NOMO-1 treated with DMSO at 0.1 percent for 48 hours (cell line): ENCODE measurements at regions not wholly inside any gene's neighbourhood (a gene's known extent, or its start where the extent isn't known, plus 50 kb on each side); places are given as distances from the start of the nearest gene placed in this dataset.

Experiments used
- DNase-seq: peaks from one replicate; lab custom pipeline; 2025; ENCODE audit not compliant: unreplicated experiment; lab: John Stamatoyannopoulos, UW

GRCh38 chr11:115695677-115696364, 191.6 kb upstream of the CADM1 start:
- DNase-seq, result no peak

- DNase-seq, result no peak
Measured at GRCh38 chr11:115693002-115693401, 188.8 kb upstream of the CADM1 start.

GRCh38 chr11:115691030-115691429, 186.8 kb upstream of the CADM1 start:
- DNase-seq, result no peak

GRCh38 chr11:115687934-115688333, 183.7 kb upstream of the CADM1 start:
- DNase-seq, result no peak

- no peak for DNase-seq
Measured at GRCh38 chr11:115684699-115685098, 180.5 kb upstream of the CADM1 start.

GRCh38 chr11:115684135-115684534, 179.9 kb upstream of the CADM1 start:
- no peak for DNase-seq

- DNase-seq, result no peak
Measured at GRCh38 chr11:115682888-115683287, 178.7 kb upstream of the CADM1 start.

GRCh38 chr11:115682101-115682500, 177.9 kb upstream of the CADM1 start:
- no peak for DNase-seq

GRCh38 chr11:115679945-115680344, 175.7 kb upstream of the CADM1 start:
- DNase-seq, result no peak

GRCh38 chr11:115678942-115679341, 174.7 kb upstream of the CADM1 start:
- no peak for DNase-seq

- no peak for DNase-seq
Measured at GRCh38 chr11:115677190-115677589, 173.0 kb upstream of the CADM1 start.

GRCh38 chr11:115676768-115677167, 172.6 kb upstream of the CADM1 start:
- DNase-seq, result no peak

- DNase-seq, result no peak
Measured at GRCh38 chr11:115676206-115676605, 172.0 kb upstream of the CADM1 start.

- DNase-seq, result no peak
Measured at GRCh38 chr11:115674937-115675544, 170.8 kb upstream of the CADM1 start.

- no peak for DNase-seq
Measured at GRCh38 chr11:115674176-115674936, 170.1 kb upstream of the CADM1 start.

GRCh38 chr11:115673720-115674119, 169.5 kb upstream of the CADM1 start:
- no peak for DNase-seq

GRCh38 chr11:115672999-115673411, 168.8 kb upstream of the CADM1 start:
- DNase-seq, result no peak

GRCh38 chr11:115672412-115672811, 168.2 kb upstream of the CADM1 start:
- no peak for DNase-seq

GRCh38 chr11:115670538-115671205, 166.5 kb upstream of the CADM1 start:
- no peak for DNase-seq

- DNase-seq, result no peak
Measured at GRCh38 chr11:115665958-115666357, 161.7 kb upstream of the CADM1 start.

GRCh38 chr11:115665175-115665821, 161.1 kb upstream of the CADM1 start:
- DNase-seq, result no peak
